ENCODE measurements at regions not wholly inside any gene's neighbourhood (a gene's known extent, or its start where the extent isn't known, plus 50 kb on each side); places are given as distances from the start of the nearest gene placed in this dataset.

- H3K27me3 ChIP-seq, result no peaks in the 10 kb centered on the region
- no peak overlapping the region for H3K4me3 ChIP-seq
- no peak for DNase-seq
- H3K4me1 ChIP-seq, result peaks cover 0 to 4% (median 0%) of the 10 kb centered on the region in 4 donors
- H3K27ac ChIP-seq, result no peak overlapping the region
- no peaks in the 10 kb centered on the region for H3K36me3 ChIP-seq
- TF ChIP-seq POLR2A (IDR thresholded peaks at IDR 0.05) (no peak), EP300 (IDR thresholded peaks at IDR 0.05; ENCODE audit: low read depth) (no peak), POLR2AphosphoS5 (IDR thresholded peaks at IDR 0.05) (no peak)
- intact Hi-C loops (cut with DNase I; ENCODE audit: low total_unique reads) (loop anchor here (10.0 kb wide), 1 partner anchor 76 kb away; no protein-coding TSS in a partner anchor), in situ Hi-C loops (cut with MboI; ENCODE audit: low pct_ligation_motif_present in 1 of 4, low pct_unique_long_range_greater_than_20kb in 1 of 4, low sequenced_read_pairs in 3 of 4) (loop anchor here in 1 of 4 donors (5.0 kb wide), 1 partner anchor 379 kb away; no protein-coding TSS in a partner anchor)
- no peaks in the 10 kb centered on the region for H3K9me3 ChIP-seq
- 52% methylated on average over 1 of the region's 1 CpG; no CpG with 5 or more reads in 1 of the 2 donors for WGBS, 2 donors (ENCODE audit: low coverage in 1 of 2)
These were observed 179.0 kb downstream of the LACC1 start for GRCh38 chr13:44058624-44059215.

GRCh38 chr13:44061876-44062275, 182.2 kb downstream of the LACC1 start:
- Histone ChIP-seq H3K4me1 (peaks cover 0 to 4% (median 0%) of the 10 kb centered on the region in 4 donors), H3K27me3 (no peaks in the 10 kb centered on the region), H3K4me3 (no peak overlapping the region), H3K9me3 (no peaks in the 10 kb centered on the region), H3K27ac (no peak overlapping the region), H3K36me3 (no peaks in the 10 kb centered on the region)
- in situ Hi-C loops (cut with MboI; ENCODE audit: low pct_ligation_motif_present in 1 of 4, low pct_unique_long_range_greater_than_20kb in 1 of 4, low sequenced_read_pairs in 3 of 4) (no loop called here), intact Hi-C loops (cut with DNase I; ENCODE audit: low total_unique reads) (no loop called here)
- WGBS, 2 donors (ENCODE audit: low coverage in 1 of 2), result 91 to 100% methylated on average over 3 of the region's 3 CpGs
- DNase-seq, result no peak
- TF ChIP-seq CTCF (IDR thresholded peaks at IDR 0.05), result no peak
- no peak for TF ChIP-seq POLR2AphosphoS5 (IDR thresholded peaks at IDR 0.05)
- TF ChIP-seq EP300 (IDR thresholded peaks at IDR 0.05; ENCODE audit: low read depth), result no peak

- Histone ChIP-seq H3K36me3 (no peaks in the 10 kb centered on the region), H3K4me3 (no peak overlapping the region), H3K4me1 (peaks cover 0 to 4% (median 0%) of the 10 kb centered on the region in 4 donors), H3K27me3 (no peaks in the 10 kb centered on the region), H3K9me3 (no peaks in the 10 kb centered on the region), H3K27ac (no peak overlapping the region)
- WGBS, 2 donors (ENCODE audit: low coverage in 1 of 2), result 68 to 83% methylated on average over 2 of the region's 2 CpGs
- DNase-seq, result no peak
- TF ChIP-seq POLR2A (IDR thresholded peaks at IDR 0.05) (no peak), CTCF (IDR thresholded peaks at IDR 0.05) (no peak), EP300 (IDR thresholded peaks at IDR 0.05; ENCODE audit: low read depth) (no peak), POLR2AphosphoS5 (IDR thresholded peaks at IDR 0.05) (no peak)
- intact Hi-C loops (cut with DNase I; ENCODE audit: low total_unique reads) (no loop called here), in situ Hi-C loops (cut with MboI; ENCODE audit: low pct_ligation_motif_present in 1 of 4, low pct_unique_long_range_greater_than_20kb in 1 of 4, low sequenced_read_pairs in 3 of 4) (no loop called here)
These were observed 183.8 kb downstream of the LACC1 start for GRCh38 chr13:44063467-44063866.

GRCh38 chr13:44063881-44064280, 184.2 kb downstream of the LACC1 start:
- Histone ChIP-seq H3K27ac (no peak overlapping the region), H3K9me3 (no peaks in the 10 kb centered on the region), H3K4me3 (no peak overlapping the region), H3K27me3 (no peaks in the 10 kb centered on the region), H3K4me1 (peaks cover 0 to 4% (median 0%) of the 10 kb centered on the region in 4 donors), H3K36me3 (no peaks in the 10 kb centered on the region)
- in situ Hi-C loops (cut with MboI; ENCODE audit: low pct_ligation_motif_present in 1 of 4, low pct_unique_long_range_greater_than_20kb in 1 of 4, low sequenced_read_pairs in 3 of 4), result no loop called here
- no peak for TF ChIP-seq CTCF (IDR thresholded peaks at IDR 0.05)
- TF ChIP-seq POLR2AphosphoS5 (IDR thresholded peaks at IDR 0.05), result no peak
- no peak for TF ChIP-seq POLR2A (IDR thresholded peaks at IDR 0.05)
- no peak for TF ChIP-seq EP300 (IDR thresholded peaks at IDR 0.05; ENCODE audit: low read depth)
- DNase-seq, result no peak
- intact Hi-C loops (cut with DNase I; ENCODE audit: low total_unique reads), result no loop called here
- 89% methylated on average over 2 of the region's 2 CpGs for WGBS, 2 donors (ENCODE audit: low coverage in 1 of 2)

GRCh38 chr13:44064357-44064756, 184.7 kb downstream of the LACC1 start:
- H3K36me3 ChIP-seq, result no peaks in the 10 kb centered on the region
- intact Hi-C loops (cut with DNase I; ENCODE audit: low total_unique reads), result no loop called here
- no peak overlapping the region for H3K4me3 ChIP-seq
- H3K27ac ChIP-seq, result no peak overlapping the region
- WGBS, 2 donors (ENCODE audit: low coverage in 1 of 2), result 29 to 85% methylated on average over 1 to 2 of the region's 2 CpGs
- no peak for TF ChIP-seq POLR2A (IDR thresholded peaks at IDR 0.05)
- TF ChIP-seq EP300 (IDR thresholded peaks at IDR 0.05; ENCODE audit: low read depth), result no peak
- no peak for TF ChIP-seq POLR2AphosphoS5 (IDR thresholded peaks at IDR 0.05)
- TF ChIP-seq CTCF (IDR thresholded peaks at IDR 0.05), result no peak
- DNase-seq, result no peak
- H3K4me1 ChIP-seq, result peaks cover 0 to 4% (median 0%) of the 10 kb centered on the region in 4 donors
- H3K27me3 ChIP-seq, result no peaks in the 10 kb centered on the region
- H3K9me3 ChIP-seq, result no peaks in the 10 kb centered on the region
- in situ Hi-C loops (cut with MboI; ENCODE audit: low pct_ligation_motif_present in 1 of 4, low pct_unique_long_range_greater_than_20kb in 1 of 4, low sequenced_read_pairs in 3 of 4), result no loop called here

Data from transverse colon (tissue), 4 donors.